Gastrocnemius medialis (tissue), 4 donors: ENCODE measurements at regions not wholly inside any gene's neighbourhood (a gene's known extent, or its start where the extent isn't known, plus 50 kb on each side); places are given as distances from the start of the nearest gene placed in this dataset.

Experiments used
- POLR2A ChIP-seq, 2 donors: fragments of 450-650 bp; IDR thresholded peaks; one replicate each; pipeline ENCODE4 v1.6.1; 2017; ENCODE audit warnings: antibody characterized with exemption in 2 of 2, mild to moderate bottlenecking in 2 of 2, moderate library complexity in 2 of 2
- TF ChIP-seq, protein P1 (sequence below), 5 experiments: fragments of 450-650 bp in 3 of 5; fragments of 200-600 bp in 2 of 5; sonication (generic) in 2 of 5; IDR thresholded peaks in 4 of 5; conservative IDR thresholded peaks in 1 of 5; 1 replicate in 4 of 5; 2 replicates in 1 of 5; pipeline ENCODE4 v1.5.1; 2016 to 2019; ENCODE audit warnings: antibody characterized with exemption in 5 of 5, mild to moderate bottlenecking in 3 of 5, moderate library complexity in 3 of 5

DNA sequence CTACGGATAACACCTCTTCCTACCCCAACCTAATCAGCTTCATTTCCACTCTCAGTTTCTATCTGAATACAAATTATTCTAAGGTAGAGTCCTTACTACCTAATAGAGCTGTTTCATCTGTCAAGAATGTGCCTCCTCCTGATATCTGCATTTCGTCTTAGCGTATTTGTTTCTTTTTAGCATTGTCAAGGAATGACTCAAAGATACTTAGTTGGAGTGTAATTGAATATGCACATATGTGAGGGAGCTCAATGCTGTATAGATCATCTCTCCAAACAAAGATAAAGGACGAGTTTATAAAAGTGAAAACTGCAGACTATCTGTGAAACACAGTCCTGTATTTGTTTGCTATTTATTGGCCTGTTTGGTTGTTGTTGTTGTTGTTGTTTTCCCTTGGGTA, 2059.4 kb upstream of the CELF4 start:
- TF ChIP-seq, protein P1, sequence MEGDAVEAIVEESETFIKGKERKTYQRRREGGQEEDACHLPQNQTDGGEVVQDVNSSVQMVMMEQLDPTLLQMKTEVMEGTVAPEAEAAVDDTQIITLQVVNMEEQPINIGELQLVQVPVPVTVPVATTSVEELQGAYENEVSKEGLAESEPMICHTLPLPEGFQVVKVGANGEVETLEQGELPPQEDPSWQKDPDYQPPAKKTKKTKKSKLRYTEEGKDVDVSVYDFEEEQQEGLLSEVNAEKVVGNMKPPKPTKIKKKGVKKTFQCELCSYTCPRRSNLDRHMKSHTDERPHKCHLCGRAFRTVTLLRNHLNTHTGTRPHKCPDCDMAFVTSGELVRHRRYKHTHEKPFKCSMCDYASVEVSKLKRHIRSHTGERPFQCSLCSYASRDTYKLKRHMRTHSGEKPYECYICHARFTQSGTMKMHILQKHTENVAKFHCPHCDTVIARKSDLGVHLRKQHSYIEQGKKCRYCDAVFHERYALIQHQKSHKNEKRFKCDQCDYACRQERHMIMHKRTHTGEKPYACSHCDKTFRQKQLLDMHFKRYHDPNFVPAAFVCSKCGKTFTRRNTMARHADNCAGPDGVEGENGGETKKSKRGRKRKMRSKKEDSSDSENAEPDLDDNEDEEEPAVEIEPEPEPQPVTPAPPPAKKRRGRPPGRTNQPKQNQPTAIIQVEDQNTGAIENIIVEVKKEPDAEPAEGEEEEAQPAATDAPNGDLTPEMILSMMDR (IDR thresholded peaks at IDR 0.05 in 4 of 5, conservative IDR thresholded peaks at IDR 0.05 in 1 of 5): no peak
- TF ChIP-seq POLR2A (IDR thresholded peaks at IDR 0.05): no peak
